ENCODE measurements at regions not wholly inside any gene's neighbourhood (a gene's known extent, or its start where the extent isn't known, plus 50 kb on each side); places are given as distances from the start of the nearest gene placed in this dataset.

DNA sequence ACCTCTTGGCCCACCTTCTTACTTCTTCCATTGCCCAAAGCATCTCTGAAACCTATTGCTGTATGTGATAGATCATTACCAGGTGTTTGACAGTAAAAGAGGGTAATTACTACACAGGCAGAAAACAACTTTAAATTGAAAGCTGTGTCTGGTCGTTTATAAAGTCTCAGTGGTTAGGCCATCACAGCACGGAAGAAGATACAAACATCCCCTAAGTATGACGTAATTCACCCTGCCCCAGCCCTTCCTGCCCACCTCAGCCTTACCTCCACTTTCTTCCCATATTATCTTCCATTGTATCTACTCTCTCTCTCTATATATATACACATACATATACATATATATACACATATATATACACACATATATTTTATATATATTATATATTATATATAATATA, 805.8 kb upstream of the PABPC4L start:
- TF ChIP-seq, protein P1, sequence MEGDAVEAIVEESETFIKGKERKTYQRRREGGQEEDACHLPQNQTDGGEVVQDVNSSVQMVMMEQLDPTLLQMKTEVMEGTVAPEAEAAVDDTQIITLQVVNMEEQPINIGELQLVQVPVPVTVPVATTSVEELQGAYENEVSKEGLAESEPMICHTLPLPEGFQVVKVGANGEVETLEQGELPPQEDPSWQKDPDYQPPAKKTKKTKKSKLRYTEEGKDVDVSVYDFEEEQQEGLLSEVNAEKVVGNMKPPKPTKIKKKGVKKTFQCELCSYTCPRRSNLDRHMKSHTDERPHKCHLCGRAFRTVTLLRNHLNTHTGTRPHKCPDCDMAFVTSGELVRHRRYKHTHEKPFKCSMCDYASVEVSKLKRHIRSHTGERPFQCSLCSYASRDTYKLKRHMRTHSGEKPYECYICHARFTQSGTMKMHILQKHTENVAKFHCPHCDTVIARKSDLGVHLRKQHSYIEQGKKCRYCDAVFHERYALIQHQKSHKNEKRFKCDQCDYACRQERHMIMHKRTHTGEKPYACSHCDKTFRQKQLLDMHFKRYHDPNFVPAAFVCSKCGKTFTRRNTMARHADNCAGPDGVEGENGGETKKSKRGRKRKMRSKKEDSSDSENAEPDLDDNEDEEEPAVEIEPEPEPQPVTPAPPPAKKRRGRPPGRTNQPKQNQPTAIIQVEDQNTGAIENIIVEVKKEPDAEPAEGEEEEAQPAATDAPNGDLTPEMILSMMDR (IDR thresholded peaks at IDR 0.05; ENCODE audit: insufficient read depth, low read depth, low read length, missing control alignments), result no peak
- no peak for DNase-seq (ENCODE audit: low read depth)
- H3K4me3 ChIP-seq (ENCODE audit: low read depth, low read length), result no peak overlapping the region

DNA sequence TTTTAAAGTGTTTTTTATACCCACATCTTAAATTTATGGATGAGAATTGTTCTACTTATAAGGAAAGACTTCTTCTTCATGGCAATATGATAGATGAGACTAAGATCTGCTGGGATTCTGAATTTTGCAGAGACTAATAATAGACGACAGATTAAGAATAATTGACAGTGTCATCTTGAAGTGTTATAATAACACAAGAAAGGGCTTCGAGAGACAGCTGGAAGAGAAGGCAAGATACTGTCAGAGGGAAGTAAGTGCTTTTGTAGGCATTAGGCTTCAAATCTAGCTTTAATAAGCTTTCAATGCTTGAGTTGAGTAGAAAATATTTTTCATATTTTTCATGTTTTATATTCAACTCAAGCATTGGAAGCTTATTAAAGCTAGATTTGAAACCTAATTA, 797.6 kb upstream of the PABPC4L start:
- no peak overlapping the region for H3K4me3 ChIP-seq (ENCODE audit: low read depth, low read length)
- no peak for DNase-seq (ENCODE audit: low read depth)
- TF ChIP-seq, protein P1 (IDR thresholded peaks at IDR 0.05; ENCODE audit: insufficient read depth, low read depth, low read length, missing control alignments), result no peak

DNA sequence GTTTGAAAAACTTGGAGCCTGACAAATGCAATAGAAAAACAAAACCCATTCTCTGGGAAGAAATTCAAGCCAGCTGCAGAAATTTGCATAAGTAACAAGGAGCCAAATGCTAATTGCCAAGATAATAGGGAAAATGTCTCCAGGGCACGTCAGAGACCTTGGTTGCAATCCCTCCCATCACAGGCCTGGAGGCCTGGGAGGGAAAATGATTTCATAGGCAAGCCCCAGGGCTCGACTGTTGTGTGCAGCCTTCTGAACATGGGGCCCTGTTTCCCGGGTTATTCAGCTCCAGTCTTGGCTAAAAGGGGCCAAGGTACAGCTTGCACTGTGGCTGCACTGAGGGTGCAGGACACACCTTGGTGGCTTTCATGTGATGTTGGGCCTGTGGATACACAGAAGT, 760.4 kb upstream of the PABPC4L start:
- H3K4me3 ChIP-seq (ENCODE audit: low read depth, low read length), result no peak overlapping the region
- DNase-seq (ENCODE audit: low read depth), result no peak
- TF ChIP-seq, protein P1 (IDR thresholded peaks at IDR 0.05; ENCODE audit: insufficient read depth, low read depth, low read length, missing control alignments), result no peak

DNA sequence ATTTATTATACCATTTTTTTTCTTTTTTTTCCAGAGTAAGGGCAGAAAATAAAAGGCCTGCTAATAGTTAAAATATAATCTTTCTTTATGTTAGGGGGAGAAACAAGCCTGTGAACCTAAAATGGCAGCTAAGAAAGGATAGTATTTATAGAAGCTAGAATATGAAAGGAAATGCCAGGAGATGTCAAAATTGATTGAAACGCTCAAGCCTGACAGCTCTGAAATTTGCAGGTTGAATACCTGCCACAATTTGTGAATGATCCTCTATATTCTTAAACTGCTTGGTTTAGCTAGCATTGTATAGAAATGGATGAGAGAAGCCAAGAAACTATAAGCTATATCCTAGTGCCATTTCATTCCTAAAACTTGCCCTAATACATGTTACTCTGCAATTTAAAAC, 757.3 kb upstream of the PABPC4L start:
- H3K4me3 ChIP-seq (ENCODE audit: low read depth, low read length), result no peak overlapping the region
- no peak for DNase-seq (ENCODE audit: low read depth)
- TF ChIP-seq, protein P1 (IDR thresholded peaks at IDR 0.05; ENCODE audit: insufficient read depth, low read depth, low read length, missing control alignments), result no peak

DNA sequence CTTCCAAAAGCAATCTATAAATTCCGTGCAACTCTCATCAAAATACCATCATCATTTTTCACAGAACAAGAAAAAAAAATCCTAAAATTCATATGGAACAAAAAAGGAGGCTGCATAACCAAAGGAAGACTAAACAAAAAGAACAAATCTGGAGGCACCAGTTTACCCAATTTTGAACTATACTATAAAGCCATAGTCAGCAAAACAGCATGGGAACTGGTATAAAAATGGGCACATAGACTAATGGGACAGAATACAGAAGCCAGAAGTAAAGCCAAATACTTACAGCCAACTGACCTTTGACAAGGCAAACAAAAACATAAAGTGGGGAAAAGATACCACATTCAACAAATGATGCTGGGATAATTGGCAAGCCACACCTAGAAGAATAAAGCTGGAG, 753.5 kb upstream of the PABPC4L start:
- DNase-seq (ENCODE audit: low read depth), result no peak
- TF ChIP-seq, protein P1 (IDR thresholded peaks at IDR 0.05; ENCODE audit: insufficient read depth, low read depth, low read length, missing control alignments), result no peak
- H3K4me3 ChIP-seq (ENCODE audit: low read depth, low read length), result no peak overlapping the region

DNA sequence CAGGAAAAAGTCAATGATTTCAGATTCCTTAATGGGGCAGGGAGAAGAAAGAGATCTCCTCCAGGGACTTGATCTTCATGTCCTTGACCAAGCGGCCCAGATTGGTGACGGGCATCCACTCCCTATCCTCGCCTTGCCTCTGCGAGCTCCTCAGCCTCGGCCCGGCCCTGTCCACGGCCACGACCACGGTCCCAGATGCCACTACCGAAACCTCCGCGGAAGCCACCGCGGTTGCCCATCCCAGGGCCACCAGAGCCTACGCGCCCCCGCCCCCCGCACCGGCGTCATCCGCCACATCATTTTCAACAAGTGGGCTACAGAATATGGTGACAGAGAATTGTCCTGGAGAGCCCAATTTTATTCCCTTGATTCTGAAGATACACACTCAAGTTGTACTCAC, 751.2 kb upstream of the PABPC4L start:
- TF ChIP-seq, protein P1 (IDR thresholded peaks at IDR 0.05; ENCODE audit: insufficient read depth, low read depth, low read length, missing control alignments), result no peak
- no peak for DNase-seq (ENCODE audit: low read depth)
- H3K4me3 ChIP-seq (ENCODE audit: low read depth, low read length), result no peak overlapping the region

DNA sequence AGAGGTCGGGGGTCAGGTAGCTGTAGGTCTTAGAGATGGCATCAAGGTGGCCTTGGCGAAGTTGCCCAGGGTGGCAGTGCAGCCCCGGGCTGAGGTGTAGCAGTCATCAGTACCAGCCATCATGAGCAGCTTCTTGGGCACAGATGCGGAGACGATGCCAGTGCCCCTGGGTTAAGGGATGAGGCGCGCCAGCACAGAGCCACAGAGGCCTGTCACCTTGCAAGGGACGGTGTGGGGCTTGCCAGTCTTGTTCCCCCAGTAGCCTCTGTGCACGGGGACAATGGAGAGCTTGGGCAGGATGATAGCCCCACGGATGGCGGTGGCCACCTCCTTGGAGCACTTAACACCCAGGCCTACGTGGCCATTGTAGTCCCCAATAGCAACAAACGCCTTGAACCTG, 750.7 kb upstream of the PABPC4L start:
- no peak for DNase-seq (ENCODE audit: low read depth)
- TF ChIP-seq, protein P1 (IDR thresholded peaks at IDR 0.05; ENCODE audit: insufficient read depth, low read depth, low read length, missing control alignments), result no peak
- H3K4me3 ChIP-seq (ENCODE audit: low read depth, low read length), result no peak overlapping the region

All from GM12865 (cell line).